PC-9 (cell line): ENCODE measurements at regions not wholly inside any gene's neighbourhood (a gene's known extent, or its start where the extent isn't known, plus 50 kb on each side); places are given as distances from the start of the nearest gene placed in this dataset.

Source experiments
- CTCF ChIP-seq: fragments of 200-600 bp; sonication (generic); conservative IDR thresholded peaks from 2 replicates; pipeline ENCODE4 v1.6.1; 2017; ENCODE audit warnings: mixed run types, antibody characterized with exemption, mild to moderate bottlenecking, moderate library complexity
- EZH2 ChIP-seq: fragments of 200-600 bp; sonication (generic); IDR thresholded peaks from 2 replicates; pipeline ENCODE4 v1.8.0; 2017; ENCODE audit warnings: antibody characterized with exemption, low read depth

DNA sequence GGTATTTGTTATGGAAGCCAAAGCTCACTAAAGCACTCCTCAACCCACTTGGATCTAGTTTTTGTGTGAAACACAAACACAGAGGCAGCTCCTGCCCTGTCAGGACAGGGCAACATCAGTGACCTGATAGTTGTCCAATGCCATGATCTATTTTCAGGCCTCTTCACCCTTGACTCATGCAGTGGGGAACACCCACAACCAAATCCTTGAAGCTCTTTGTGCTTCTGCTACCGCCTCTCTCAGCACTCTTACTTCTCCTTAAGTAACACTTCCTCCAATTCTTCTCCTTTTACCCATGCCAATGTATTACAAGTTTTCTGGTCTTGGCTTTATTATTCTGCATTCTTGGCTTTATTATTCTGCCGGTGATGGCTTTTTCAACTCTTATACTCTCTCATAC lies 425.3 kb downstream of the INHBA start:
- TF ChIP-seq CTCF (no peak), EZH2 (no peak)
